ENCODE measurements at regions not wholly inside any gene's neighbourhood (a gene's known extent, or its start where the extent isn't known, plus 50 kb on each side); places are given as distances from the start of the nearest gene placed in this dataset.

DNA sequence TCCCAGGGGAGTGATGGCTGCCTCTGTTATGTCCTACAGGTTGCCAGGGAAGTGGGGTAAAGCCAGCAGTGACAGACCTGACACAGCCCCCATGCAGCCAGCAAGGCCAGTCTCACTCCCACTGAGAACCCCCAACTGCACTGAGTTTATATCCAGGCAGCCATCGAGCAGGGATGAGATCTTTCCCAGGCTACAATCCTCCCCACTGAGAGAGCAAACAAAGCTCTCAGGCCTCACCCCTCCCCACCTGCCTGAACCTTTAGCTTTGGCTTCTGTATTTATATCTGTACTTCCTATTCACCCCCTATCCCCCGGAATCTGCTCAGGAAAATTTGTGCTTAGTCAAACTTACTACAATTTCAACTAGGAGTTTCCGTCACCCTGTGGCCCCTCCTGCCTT, 284.1 kb downstream of the FAM170A start:
- H3K9ac ChIP-seq (ENCODE audit: low read length) = no peak overlapping the region
- no peak overlapping the region for H3K4me2 ChIP-seq (ENCODE audit: low read length)
- Mint-ChIP-seq H3K4me3 (ENCODE audit: unreplicated experiment) (no peak overlapping the region), H3K9me3 (ENCODE audit: unreplicated experiment) (no peaks in the 10 kb centered on the region), H3K27me3 (ENCODE audit: low read depth, unreplicated experiment) (peaks cover 3% of the 10 kb centered on the region), H3K27ac (ENCODE audit: unreplicated experiment) (no peak overlapping the region), H3K36me3 (ENCODE audit: low read depth, unreplicated experiment) (no peaks in the 10 kb centered on the region), H3K4me1 (ENCODE audit: low read depth, unreplicated experiment) (no peaks in the 10 kb centered on the region)
- no peaks in the 10 kb centered on the region for H3K36me3 ChIP-seq (ENCODE audit: insufficient read depth, low read length)
- H2AFZ ChIP-seq (ENCODE audit: low read depth, low read length) = no peak overlapping the region
- TF ChIP-seq EZH2 (IDR thresholded peaks at IDR 0.05; ENCODE audit: insufficient read depth, low read length) = no peak
- TF ChIP-seq, protein P1, sequence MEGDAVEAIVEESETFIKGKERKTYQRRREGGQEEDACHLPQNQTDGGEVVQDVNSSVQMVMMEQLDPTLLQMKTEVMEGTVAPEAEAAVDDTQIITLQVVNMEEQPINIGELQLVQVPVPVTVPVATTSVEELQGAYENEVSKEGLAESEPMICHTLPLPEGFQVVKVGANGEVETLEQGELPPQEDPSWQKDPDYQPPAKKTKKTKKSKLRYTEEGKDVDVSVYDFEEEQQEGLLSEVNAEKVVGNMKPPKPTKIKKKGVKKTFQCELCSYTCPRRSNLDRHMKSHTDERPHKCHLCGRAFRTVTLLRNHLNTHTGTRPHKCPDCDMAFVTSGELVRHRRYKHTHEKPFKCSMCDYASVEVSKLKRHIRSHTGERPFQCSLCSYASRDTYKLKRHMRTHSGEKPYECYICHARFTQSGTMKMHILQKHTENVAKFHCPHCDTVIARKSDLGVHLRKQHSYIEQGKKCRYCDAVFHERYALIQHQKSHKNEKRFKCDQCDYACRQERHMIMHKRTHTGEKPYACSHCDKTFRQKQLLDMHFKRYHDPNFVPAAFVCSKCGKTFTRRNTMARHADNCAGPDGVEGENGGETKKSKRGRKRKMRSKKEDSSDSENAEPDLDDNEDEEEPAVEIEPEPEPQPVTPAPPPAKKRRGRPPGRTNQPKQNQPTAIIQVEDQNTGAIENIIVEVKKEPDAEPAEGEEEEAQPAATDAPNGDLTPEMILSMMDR (IDR thresholded peaks at IDR 0.05; ENCODE audit: insufficient read depth, low read depth, low read length) = no peak
- no peaks in the 10 kb centered on the region for H3K9me3 ChIP-seq (ENCODE audit: insufficient read depth, low read depth, low read length)
- FAIRE-seq (no peak), DNase-seq (ENCODE audit: low read depth) (no peak)
- no peaks in the 10 kb centered on the region for H4K20me1 ChIP-seq (ENCODE audit: insufficient read depth, low read length)
- no peak overlapping the region for H3K4me3 ChIP-seq (ENCODE audit: insufficient read depth, low read depth, low read length)
- no peaks in the 10 kb centered on the region for H3K79me2 ChIP-seq (ENCODE audit: insufficient read depth, low read length)
- no peak overlapping the region for H3K27ac ChIP-seq (ENCODE audit: low read depth, low read length)
- H3K4me1 ChIP-seq (ENCODE audit: insufficient read depth, low read length) = no peaks in the 10 kb centered on the region
- H3K27me3 ChIP-seq (ENCODE audit: insufficient read depth, low read length) = no peaks in the 10 kb centered on the region

DNA sequence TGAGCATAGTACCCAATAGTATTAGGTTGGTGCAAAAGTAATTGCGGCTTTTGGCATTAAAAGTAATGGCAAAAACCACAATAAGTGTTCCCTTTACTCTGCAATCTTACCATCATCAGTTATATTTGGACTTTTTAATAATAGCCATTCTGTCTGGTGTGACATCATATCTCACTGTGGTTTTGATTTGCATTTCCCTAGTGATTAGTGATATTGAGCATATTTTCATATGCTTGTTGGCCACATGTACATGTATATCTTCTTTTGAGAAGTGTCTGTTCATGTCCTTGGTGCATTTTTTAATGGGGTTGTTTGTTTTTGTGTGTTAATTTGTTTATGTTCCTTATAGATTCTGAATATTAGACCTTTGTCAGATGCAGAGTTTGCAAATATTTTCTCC, 289.9 kb downstream of the FAM170A start:
- H4K20me1 ChIP-seq (ENCODE audit: insufficient read depth, low read length) = no peaks in the 10 kb centered on the region
- H3K4me3 Mint-ChIP-seq (ENCODE audit: unreplicated experiment) = no peak overlapping the region
- no peaks in the 10 kb centered on the region for H3K79me2 ChIP-seq (ENCODE audit: insufficient read depth, low read length)
- no peak overlapping the region for H3K4me3 ChIP-seq (ENCODE audit: insufficient read depth, low read depth, low read length)
- H3K9me3 ChIP-seq (ENCODE audit: insufficient read depth, low read depth, low read length) = no peaks in the 10 kb centered on the region
- no peak overlapping the region for H3K27ac Mint-ChIP-seq (ENCODE audit: unreplicated experiment)
- no peak overlapping the region for H3K4me2 ChIP-seq (ENCODE audit: low read length)
- no peaks in the 10 kb centered on the region for H3K4me1 Mint-ChIP-seq (ENCODE audit: low read depth, unreplicated experiment)
- TF ChIP-seq, protein P1 (IDR thresholded peaks at IDR 0.05; ENCODE audit: insufficient read depth, low read depth, low read length) = no peak
- no peak for TF ChIP-seq EZH2 (IDR thresholded peaks at IDR 0.05; ENCODE audit: insufficient read depth, low read length)
- H3K27ac ChIP-seq (ENCODE audit: low read depth, low read length) = no peak overlapping the region
- H3K36me3 ChIP-seq (ENCODE audit: insufficient read depth, low read length) = no peaks in the 10 kb centered on the region
- no peaks in the 10 kb centered on the region for H3K9me3 Mint-ChIP-seq (ENCODE audit: unreplicated experiment)
- no peaks in the 10 kb centered on the region for H3K4me1 ChIP-seq (ENCODE audit: insufficient read depth, low read length)
- no peak for DNase-seq (ENCODE audit: low read depth)
- H2AFZ ChIP-seq (ENCODE audit: low read depth, low read length) = no peak overlapping the region
- H3K27me3 Mint-ChIP-seq (ENCODE audit: low read depth, unreplicated experiment) = no peaks in the 10 kb centered on the region
- no peak overlapping the region for H3K9ac ChIP-seq (ENCODE audit: low read length)
- no peak for FAIRE-seq
- H3K27me3 ChIP-seq (ENCODE audit: insufficient read depth, low read length) = no peaks in the 10 kb centered on the region
- no peaks in the 10 kb centered on the region for H3K36me3 Mint-ChIP-seq (ENCODE audit: low read depth, unreplicated experiment)

DNA sequence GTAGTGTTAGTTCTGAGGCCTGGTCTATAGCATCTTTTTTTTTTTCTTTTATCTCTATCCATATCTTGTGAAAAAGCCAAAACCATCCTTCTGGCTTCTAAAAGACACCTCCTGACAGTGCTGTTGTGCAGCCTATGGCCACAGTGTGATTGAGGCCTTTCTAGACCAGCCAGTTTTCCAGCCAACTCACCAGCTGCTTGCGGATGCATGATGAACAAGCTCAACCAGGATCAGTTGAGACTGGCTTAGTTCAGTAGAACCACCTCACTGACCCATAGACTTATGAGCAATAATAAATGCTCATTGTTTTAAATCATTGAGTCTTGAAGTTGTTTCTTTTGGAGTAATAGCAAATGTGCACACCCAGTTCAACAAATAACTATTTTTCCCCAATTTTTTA, 296.9 kb downstream of the FAM170A start:
- Histone ChIP-seq H3K27me3 (ENCODE audit: insufficient read depth, low read length) (no peaks in the 10 kb centered on the region), H3K9ac (ENCODE audit: low read length) (no peak overlapping the region), H3K4me2 (ENCODE audit: low read length) (no peak overlapping the region), H3K27ac (ENCODE audit: low read depth, low read length) (no peak overlapping the region), H4K20me1 (ENCODE audit: insufficient read depth, low read length) (no peaks in the 10 kb centered on the region), H3K4me1 (ENCODE audit: insufficient read depth, low read length) (no peaks in the 10 kb centered on the region), H3K36me3 (ENCODE audit: insufficient read depth, low read length) (no peaks in the 10 kb centered on the region), H3K9me3 (ENCODE audit: insufficient read depth, low read depth, low read length) (no peaks in the 10 kb centered on the region), H3K4me3 (ENCODE audit: insufficient read depth, low read depth, low read length) (no peak overlapping the region), H3K79me2 (ENCODE audit: insufficient read depth, low read length) (no peaks in the 10 kb centered on the region), H2AFZ (ENCODE audit: low read depth, low read length) (no peak overlapping the region)
- Mint-ChIP-seq H3K9me3 (ENCODE audit: unreplicated experiment) (no peaks in the 10 kb centered on the region), H3K27me3 (ENCODE audit: low read depth, unreplicated experiment) (no peaks in the 10 kb centered on the region), H3K4me3 (ENCODE audit: unreplicated experiment) (no peak overlapping the region), H3K36me3 (ENCODE audit: low read depth, unreplicated experiment) (no peaks in the 10 kb centered on the region), H3K27ac (ENCODE audit: unreplicated experiment) (no peak overlapping the region), H3K4me1 (ENCODE audit: low read depth, unreplicated experiment) (no peaks in the 10 kb centered on the region)
- FAIRE-seq (no peak), DNase-seq (ENCODE audit: low read depth) (no peak)
- no peak for TF ChIP-seq EZH2 (IDR thresholded peaks at IDR 0.05; ENCODE audit: insufficient read depth, low read length)
- TF ChIP-seq, protein P1 (IDR thresholded peaks at IDR 0.05; ENCODE audit: insufficient read depth, low read depth, low read length) = no peak
